SK-N-SH (cell line): ENCODE measurements at regions not wholly inside any gene's neighbourhood (a gene's known extent, or its start where the extent isn't known, plus 50 kb on each side); places are given as distances from the start of the nearest gene placed in this dataset.

ENCODE experiments used
- CTCF ChIA-PET: fragments of 300-600, 350-600 bp; formaldehyde crosslinking; extraction: SDS; loops from one replicate; lab custom pipeline; 2021; lab: Yijun Ruan, JAX
- POLR2A ChIA-PET: fragments of 350-600 bp; sonication (Branson Sonifier 250); formaldehyde crosslinking; extraction: SDS; loops from one replicate; lab custom pipeline; 2020; ENCODE audit warnings: antibody characterized with exemption, inconsistent platforms; lab: Yijun Ruan, JAX
- DNase-seq: peaks from one replicate; pipeline ENCODE4 v3.0.0; 2012
- H2AFZ ChIP-seq: fragments of 200-600 bp; sonication (generic); 2 replicates; pipeline ENCODE4 v1.8.1; 2016; ENCODE audit warnings: antibody characterized with exemption, mild to moderate bottlenecking, low read depth
- H3F3A ChIP-seq: fragments of 200-600 bp; sonication (generic); replicated peaks from 2 replicates; pipeline ENCODE3; 2016; ENCODE audit warnings: antibody characterized with exemption, mild to moderate bottlenecking; ENCODE audit not compliant: insufficient read depth
- H3K27ac ChIP-seq, 2 experiments: fragments of 200-500 bp in 1 of 2; fragments of 200-600 bp in 1 of 2; sonication (Bioruptor generic) in 1 of 2; sonication (generic), shearing (Covaris generic) in 1 of 2; 2 replicates each; pipeline versions ENCODE4 v1.5.1 to v1.6.1; 2014 to 2016; ENCODE audit warnings: low read depth in 2 of 2, inconsistent platforms in 1 of 2, low read length in 1 of 2, mild to moderate bottlenecking in 1 of 2, mixed read lengths in 1 of 2
- H3K27me3 ChIP-seq: fragments of 200-600 bp; sonication (generic), shearing (Covaris generic); 2 replicates; pipeline ENCODE4 v1.6.1; 2016; ENCODE audit warnings: mixed run types; ENCODE audit not compliant: insufficient read depth
- H3K36me3 ChIP-seq, 2 experiments: fragments of 200-500 bp in 1 of 2; fragments of 200-600 bp in 1 of 2; sonication (Bioruptor generic) in 1 of 2; sonication (generic) in 1 of 2; replicated peaks in 1 of 2; 2 replicates each; pipeline versions ENCODE3 to v1.5.1; 2014 to 2016; ENCODE audit warnings: low read length in 1 of 2, mild to moderate bottlenecking in 1 of 2; ENCODE audit not compliant: insufficient read depth in 2 of 2, control insufficient read depth in 1 of 2
- H3K4me1 ChIP-seq, 2 experiments: fragments of 200-500 bp in 1 of 2; fragments of 200-600 bp in 1 of 2; sonication (Bioruptor generic) in 1 of 2; sonication (generic), shearing (Covaris generic) in 1 of 2; 2 replicates each; pipeline versions ENCODE4 v1.5.1 to v1.6.1; 2014 to 2016; ENCODE audit warnings: low read depth in 1 of 2, low read length in 1 of 2, mixed run types in 1 of 2; ENCODE audit not compliant: insufficient read depth in 2 of 2, control insufficient read depth in 1 of 2
- H3K4me2 ChIP-seq: fragments of 200-600 bp; sonication (generic), shearing (Covaris generic); 2 replicates; pipeline ENCODE4 v1.6.1; 2017; ENCODE audit warnings: mixed run types
- H3K4me3 ChIP-seq, 2 experiments: fragments of 200-500 bp in 1 of 2; fragments of 200-600 bp in 1 of 2; sonication (Bioruptor generic) in 1 of 2; sonication (generic), shearing (Covaris generic) in 1 of 2; 2 replicates each; pipeline versions ENCODE4 v1.5.1 to v1.8.1; 2014 to 2016; ENCODE audit warnings: low read depth in 2 of 2, inconsistent platforms in 1 of 2, low read length in 1 of 2, mild to moderate bottlenecking in 1 of 2, mixed read lengths in 1 of 2, moderate library complexity in 1 of 2
- H3K79me2 ChIP-seq: fragments of 200-600 bp; sonication (generic); 2 replicates; pipeline ENCODE4 v1.8.1; 2017; ENCODE audit warnings: mild to moderate bottlenecking; ENCODE audit not compliant: insufficient read depth
- H3K9ac ChIP-seq: fragments of 200-600 bp; sonication (generic); 2 replicates; pipeline ENCODE4 v1.6.1; 2017; ENCODE audit warnings: mixed run types
- H3K9me2 ChIP-seq: fragments of 200-600 bp; sonication (generic); 2 replicates; pipeline ENCODE4 v1.6.1; 2017; ENCODE audit warnings: mixed run types
- H3K9me3 ChIP-seq: fragments of 200-600 bp; sonication (generic); 2 replicates; pipeline ENCODE4 v1.6.1; 2017; ENCODE audit warnings: mixed run types, mild to moderate bottlenecking, moderate library complexity
- H4K20me1 ChIP-seq: fragments of 200-600 bp; sonication (generic); 2 replicates; pipeline ENCODE4 v1.6.1; 2017; ENCODE audit warnings: mild to moderate bottlenecking, mixed run types; ENCODE audit not compliant: insufficient read depth
- CTCF ChIP-seq: fragments of 200-600 bp; sonication (generic); IDR thresholded peaks from 2 replicates; pipeline ENCODE4 v1.6.1; 2017; ENCODE audit warnings: antibody characterized with exemption, mild to moderate bottlenecking, moderate library complexity
- EP300 ChIP-seq, 2 experiments: IDR thresholded peaks; 2 replicates each; pipeline versions ENCODE4 v1.4.0 to v1.6.1; 2012; ENCODE audit warnings: borderline replicate concordance in 1 of 2, low read depth in 1 of 2, low read length in 1 of 2
- FOSL2 ChIP-seq: IDR thresholded peaks from 2 replicates; pipeline ENCODE4 v1.4.0; 2012; ENCODE audit warnings: low read depth, mild to moderate bottlenecking, moderate library complexity, borderline replicate concordance
- FOXM1 ChIP-seq: IDR thresholded peaks from 2 replicates; pipeline ENCODE4 v1.4.0; 2012; ENCODE audit warnings: low read depth, mild to moderate bottlenecking
- GATA2 ChIP-seq: sonication (generic); formaldehyde crosslinking; IDR thresholded peaks from 2 replicates; pipeline ENCODE4 v1.5.0; 2020; ENCODE audit warnings: mild to moderate bottlenecking, missing genetic modification reagents
- JUND ChIP-seq: IDR thresholded peaks from 2 replicates; pipeline ENCODE4 v1.4.0; 2012
- MXI1 ChIP-seq: IDR thresholded peaks from 2 replicates; pipeline ENCODE4 v1.6.1; 2012; ENCODE audit warnings: mild to moderate bottlenecking, low read depth, low read length, improper control_type of control experiment
- NRF1 ChIP-seq: IDR thresholded peaks from 2 replicates; pipeline ENCODE4 v1.6.1; 2012; ENCODE audit warnings: low read depth, mild to moderate bottlenecking, low read length
- PBX3 ChIP-seq: IDR thresholded peaks from 2 replicates; pipeline ENCODE4; 2012
- RXRA ChIP-seq: IDR thresholded peaks from 2 replicates; pipeline ENCODE4 v1.4.0; 2012; ENCODE audit warnings: low read depth, mild to moderate bottlenecking, borderline replicate concordance
- SMC3 ChIP-seq: IDR thresholded peaks from 2 replicates; pipeline ENCODE4 v1.6.1; 2012; ENCODE audit warnings: low read depth, low read length, improper control_type of control experiment
- TAF1 ChIP-seq: IDR thresholded peaks from 2 replicates; pipeline ENCODE4 v1.6.1; 2012; ENCODE audit warnings: low read depth, mild to moderate bottlenecking, low read length, moderate library complexity, borderline replicate concordance
- USF2 ChIP-seq: fragments of 150-350 bp; IDR thresholded peaks from 2 replicates; pipeline ENCODE4 v1.6.1; 2017; ENCODE audit warnings: antibody characterized with exemption, low read length, low read depth, borderline replicate concordance
- ZBTB33 ChIP-seq: IDR thresholded peaks from 2 replicates; pipeline ENCODE4 v1.4.0; 2012; ENCODE audit warnings: low read depth, borderline replicate concordance
- WGBS: methylation state at CpG from one replicate; pipeline ENCODE4 v1.1.6; 2017; ENCODE audit warnings: low lambda C conversion rate; 5-methylcytosine and 5-hydroxymethylcytosine counted together

- POLR2A ChIA-PET: no interaction called here
- H3K9me3 ChIP-seq: no peaks in the 10 kb centered on the region
These were observed 223.5 kb upstream of the TRPC5 start for GRCh38 chrX:112306027-112306426.

More at GRCh38 chrX:112306027-112306426, 223.5 kb upstream of the TRPC5 start:
- H2AFZ ChIP-seq: no peak overlapping the region
- no peak overlapping the region for H3K4me2 ChIP-seq
- H3K9ac ChIP-seq: no peak overlapping the region
- H3K9me2 ChIP-seq: no peaks in the 10 kb centered on the region
- no peak overlapping the region for H3K27ac ChIP-seq
- H3K4me1 ChIP-seq: no peaks in the 10 kb centered on the region
- no peaks in the 10 kb centered on the region for H4K20me1 ChIP-seq
- DNase-seq: no peak
- H3F3A ChIP-seq: no peaks in the 10 kb centered on the region
- no peaks in the 10 kb centered on the region for H3K27me3 ChIP-seq
- no peaks in the 10 kb centered on the region for H3K36me3 ChIP-seq
- H3K4me3 ChIP-seq: no peak overlapping the region
- no peaks in the 10 kb centered on the region for H3K79me2 ChIP-seq
- 7% methylated on average over 3 of the region's 3 CpGs for WGBS
- TF ChIP-seq JUND (no peak), MXI1 (no peak), CTCF (no peak), ZBTB33 (no peak), USF2 (no peak), PBX3 (no peak), FOXM1 (no peak), EP300 (IDR thresholded peaks at IDR 0.05; ENCODE audit: borderline replicate concordance in 1 of 2, low read depth in 1 of 2, low read length in 1 of 2) (no peak), GATA2 (no peak), TAF1 (no peak), SMC3 (no peak), RXRA (no peak), NRF1 (no peak), FOSL2 (no peak)
- CTCF ChIA-PET: interaction anchor here (0.7 kb wide), 1 partner anchor 69 kb away, joined by 3 read pairs; no protein-coding TSS in a partner anchor
